ENCODE measurements at regions not wholly inside any gene's neighbourhood (a gene's known extent, or its start where the extent isn't known, plus 50 kb on each side); places are given as distances from the start of the nearest gene placed in this dataset.

DNA sequence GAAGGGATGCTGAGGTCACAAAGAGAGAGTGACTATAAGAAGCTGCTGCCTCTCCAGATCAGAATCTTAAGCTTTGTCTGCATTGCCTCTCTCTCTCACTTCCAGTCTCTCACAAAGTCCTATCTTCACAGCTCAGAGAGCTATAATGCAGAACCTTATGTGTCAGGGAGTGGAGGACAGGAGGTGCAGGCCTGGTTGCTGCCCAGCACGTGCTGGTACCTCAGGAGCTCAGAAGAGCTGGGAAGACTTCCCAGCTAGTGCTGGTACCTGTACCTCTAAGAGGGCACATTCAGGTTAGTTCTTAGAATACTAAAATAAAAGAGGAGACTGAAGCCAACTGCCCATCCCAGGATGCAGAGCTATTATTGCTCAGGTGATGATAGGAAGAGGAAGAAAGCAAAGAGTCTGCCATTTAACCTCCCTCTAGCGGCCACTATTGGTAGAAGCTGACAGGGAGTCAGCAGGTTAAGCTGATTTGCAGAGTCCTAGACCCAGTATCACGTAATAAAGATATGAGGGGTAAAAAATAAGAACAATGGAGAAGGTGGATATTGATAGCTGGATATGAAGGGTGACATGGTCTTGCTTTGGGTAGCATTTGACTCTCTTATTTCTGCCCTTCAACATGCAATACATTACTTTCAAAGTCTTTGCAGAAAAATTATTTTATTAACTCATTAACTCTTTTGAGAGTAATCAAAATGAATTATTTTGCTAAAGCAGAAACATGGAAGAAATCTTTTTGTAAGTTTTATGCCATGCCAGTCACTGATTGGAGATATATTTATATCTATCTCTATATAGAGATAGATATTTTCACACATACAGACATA lies 138.1 kb upstream of the HMCN1 start:
- no peaks in the 10 kb centered on the region for H3K27me3 ChIP-seq
- no peak overlapping the region for H3K27ac ChIP-seq
- peaks cover 31% of the 10 kb centered on the region for H3K4me1 ChIP-seq (ENCODE audit: low read depth)
- DNase-seq (ENCODE audit: low read depth in 1 of 2, low spot score in 1 of 2) = peak; percentile 59 to 73
- H3K9me3 ChIP-seq (ENCODE audit: low read depth) = no peaks in the 10 kb centered on the region
- no peaks in the 10 kb centered on the region for H3K36me3 ChIP-seq
- TF ChIP-seq, protein P1, sequence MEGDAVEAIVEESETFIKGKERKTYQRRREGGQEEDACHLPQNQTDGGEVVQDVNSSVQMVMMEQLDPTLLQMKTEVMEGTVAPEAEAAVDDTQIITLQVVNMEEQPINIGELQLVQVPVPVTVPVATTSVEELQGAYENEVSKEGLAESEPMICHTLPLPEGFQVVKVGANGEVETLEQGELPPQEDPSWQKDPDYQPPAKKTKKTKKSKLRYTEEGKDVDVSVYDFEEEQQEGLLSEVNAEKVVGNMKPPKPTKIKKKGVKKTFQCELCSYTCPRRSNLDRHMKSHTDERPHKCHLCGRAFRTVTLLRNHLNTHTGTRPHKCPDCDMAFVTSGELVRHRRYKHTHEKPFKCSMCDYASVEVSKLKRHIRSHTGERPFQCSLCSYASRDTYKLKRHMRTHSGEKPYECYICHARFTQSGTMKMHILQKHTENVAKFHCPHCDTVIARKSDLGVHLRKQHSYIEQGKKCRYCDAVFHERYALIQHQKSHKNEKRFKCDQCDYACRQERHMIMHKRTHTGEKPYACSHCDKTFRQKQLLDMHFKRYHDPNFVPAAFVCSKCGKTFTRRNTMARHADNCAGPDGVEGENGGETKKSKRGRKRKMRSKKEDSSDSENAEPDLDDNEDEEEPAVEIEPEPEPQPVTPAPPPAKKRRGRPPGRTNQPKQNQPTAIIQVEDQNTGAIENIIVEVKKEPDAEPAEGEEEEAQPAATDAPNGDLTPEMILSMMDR (IDR thresholded peaks at IDR 0.05; ENCODE audit: low read depth, low read length) = peak; percentile 81
- H3K4me3 ChIP-seq = no peak overlapping the region

DNA sequence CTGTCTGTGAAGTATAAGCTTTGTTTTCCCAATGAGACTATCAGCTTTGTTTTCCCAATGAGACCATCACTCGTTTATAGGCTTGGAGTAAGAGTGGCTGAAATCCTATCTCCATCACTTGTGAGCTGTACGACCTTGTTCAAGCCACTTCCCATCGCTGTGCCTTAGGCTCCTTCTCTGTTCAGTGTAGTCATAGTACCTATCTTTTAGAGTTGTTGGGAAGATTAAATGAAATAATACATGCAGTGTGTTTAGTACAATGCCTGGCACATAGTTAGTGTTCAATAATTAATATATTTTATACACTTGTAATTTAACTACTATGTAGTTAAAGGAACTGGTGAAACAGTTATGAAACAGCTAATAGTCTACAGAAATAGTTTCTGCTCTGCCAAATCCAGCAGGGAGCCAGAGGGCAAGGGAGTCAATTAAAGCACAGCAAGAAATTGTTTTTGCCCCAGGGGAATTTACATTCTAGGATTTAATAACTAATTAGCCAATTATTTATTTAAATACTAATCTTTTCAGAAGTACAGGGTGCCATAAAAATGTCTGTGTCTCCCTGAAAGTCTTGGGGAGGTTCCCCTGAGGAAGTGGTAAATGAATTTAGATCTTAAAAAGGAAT lies 139.3 kb upstream of the HMCN1 start:
- Histone ChIP-seq H3K27me3 (no peaks in the 10 kb centered on the region), H3K27ac (peak overlapping the region; percentile 35), H3K4me3 (no peak overlapping the region), H3K9me3 (ENCODE audit: low read depth) (no peaks in the 10 kb centered on the region), H3K4me1 (ENCODE audit: low read depth) (peaks cover 31% of the 10 kb centered on the region), H3K36me3 (no peaks in the 10 kb centered on the region)
- TF ChIP-seq, protein P1 (IDR thresholded peaks at IDR 0.05; ENCODE audit: low read depth, low read length) = no peak
- DNase-seq (ENCODE audit: low read depth in 1 of 2, low spot score in 1 of 2) = no peak

- H3K4me3 ChIP-seq = no peak overlapping the region
- DNase-seq (ENCODE audit: low read depth in 1 of 2, low spot score in 1 of 2) = no peak
- TF ChIP-seq, protein P1 (IDR thresholded peaks at IDR 0.05; ENCODE audit: low read depth, low read length) = no peak
- no peaks in the 10 kb centered on the region for H3K36me3 ChIP-seq
- H3K9me3 ChIP-seq (ENCODE audit: low read depth) = no peaks in the 10 kb centered on the region
- H3K27ac ChIP-seq = no peak overlapping the region
- H3K27me3 ChIP-seq = no peaks in the 10 kb centered on the region
- peaks cover 23% of the 10 kb centered on the region for H3K4me1 ChIP-seq (ENCODE audit: low read depth)
These were observed 140.9 kb upstream of the HMCN1 start for GRCh38 chr1:185593271-185593670.

GRCh38 chr1:185585770-185586169 lies 148.4 kb upstream of the HMCN1 start:
- no peaks in the 10 kb centered on the region for H3K36me3 ChIP-seq
- TF ChIP-seq, protein P1 (IDR thresholded peaks at IDR 0.05; ENCODE audit: low read depth, low read length) = no peak
- DNase-seq (ENCODE audit: low read depth in 1 of 2, low spot score in 1 of 2) = no peak
- no peak overlapping the region for H3K4me3 ChIP-seq
- H3K27me3 ChIP-seq = no peaks in the 10 kb centered on the region
- H3K9me3 ChIP-seq (ENCODE audit: low read depth) = no peaks in the 10 kb centered on the region
- no peak overlapping the region for H3K27ac ChIP-seq
- no peaks in the 10 kb centered on the region for H3K4me1 ChIP-seq (ENCODE audit: low read depth)

GRCh38 chr1:185581961-185582725 lies 152.0 kb upstream of the HMCN1 start:
- no peak for DNase-seq (ENCODE audit: low read depth in 1 of 2, low spot score in 1 of 2)
- no peak overlapping the region for H3K4me3 ChIP-seq
- H3K27ac ChIP-seq = no peak overlapping the region
- no peaks in the 10 kb centered on the region for H3K36me3 ChIP-seq
- TF ChIP-seq, protein P1 (IDR thresholded peaks at IDR 0.05; ENCODE audit: low read depth, low read length) = no peak
- no peaks in the 10 kb centered on the region for H3K4me1 ChIP-seq (ENCODE audit: low read depth)
- H3K9me3 ChIP-seq (ENCODE audit: low read depth) = no peaks in the 10 kb centered on the region
- H3K27me3 ChIP-seq = no peaks in the 10 kb centered on the region
